NCI-H2081 treated with DMSO at 0.1 percent for 48 hours (cell line): ENCODE measurements at regions not wholly inside any gene's neighbourhood (a gene's known extent, or its start where the extent isn't known, plus 50 kb on each side); places are given as distances from the start of the nearest gene placed in this dataset.
"Not testable (repeated sequence)": the region's sequence is repeated elsewhere in the genome, so short reads cannot be mapped to it uniquely, and the experiment has no call there.

ENCODE experiments used
- DNase-seq: peaks from one replicate; lab custom pipeline; 2025; lab: John Stamatoyannopoulos, UW

- DNase-seq, result no peak
Observed at GRCh38 chr2:21854938-21855337, 731.2 kb downstream of the TDRD15 start.

- DNase-seq, result no peak
Observed at GRCh38 chr2:21856708-21857107, 732.9 kb downstream of the TDRD15 start.

- DNase-seq, result no peak
Observed at GRCh38 chr2:21860907-21861306, 737.1 kb downstream of the TDRD15 start.

GRCh38 chr2:21866316-21866715, 742.5 kb downstream of the TDRD15 start:
- no peak for DNase-seq

- DNase-seq, result no peak
Observed at GRCh38 chr2:21887881-21888280, 764.1 kb downstream of the TDRD15 start.

GRCh38 chr2:21890041-21890440, 766.3 kb downstream of the TDRD15 start:
- no peak for DNase-seq

- DNase-seq, result no peak
Observed at GRCh38 chr2:21890716-21891115, 766.9 kb downstream of the TDRD15 start.

GRCh38 chr2:21891191-21891590, 767.4 kb downstream of the TDRD15 start:
- DNase-seq, result no peak

- no peak for DNase-seq
Observed at GRCh38 chr2:21892140-21892539, 768.4 kb downstream of the TDRD15 start.

- DNase-seq, result no peak
Observed at GRCh38 chr2:21895200-21895599, 771.4 kb downstream of the TDRD15 start.

- DNase-seq, result not testable (repeated sequence)
Observed at GRCh38 chr2:21908712-21909380, 785.1 kb downstream of the TDRD15 start.

- no peak for DNase-seq
Observed at GRCh38 chr2:21910832-21911507, 787.2 kb downstream of the TDRD15 start.

- DNase-seq, result no peak
Observed at GRCh38 chr2:21912405-21912804, 788.6 kb downstream of the TDRD15 start.

GRCh38 chr2:21915201-21915600, 791.4 kb downstream of the TDRD15 start:
- DNase-seq, result no peak

- no peak for DNase-seq
Observed at GRCh38 chr2:21916934-21917522, 793.3 kb downstream of the TDRD15 start.

- no peak for DNase-seq
Observed at GRCh38 chr2:21920721-21921120, 797.0 kb downstream of the TDRD15 start.

GRCh38 chr2:21924640-21925285, 801.0 kb downstream of the TDRD15 start:
- DNase-seq, result no peak

GRCh38 chr2:21928292-21928691, 804.5 kb downstream of the TDRD15 start:
- no peak for DNase-seq

GRCh38 chr2:21930226-21930625, 806.5 kb downstream of the TDRD15 start:
- no peak for DNase-seq

- no peak for DNase-seq
Observed at GRCh38 chr2:21939967-21940366, 816.2 kb downstream of the TDRD15 start.

GRCh38 chr2:21944536-21944935, 820.8 kb downstream of the TDRD15 start:
- DNase-seq, result no peak

- no peak for DNase-seq
Observed at GRCh38 chr2:21945658-21946057, 821.9 kb downstream of the TDRD15 start.

GRCh38 chr2:21947046-21947445, 823.3 kb downstream of the TDRD15 start:
- no peak for DNase-seq
